HEK293T (cell line): ENCODE measurements at regions not wholly inside any gene's neighbourhood (a gene's known extent, or its start where the extent isn't known, plus 50 kb on each side); places are given as distances from the start of the nearest gene placed in this dataset.

ENCODE experiments used
- ARNT ChIP-seq: fragments of 450-650 bp; IDR thresholded peaks from 2 replicates; pipeline ENCODE4 v1.6.1; 2017; ENCODE audit warnings: mild to moderate bottlenecking
- CTBP1 ChIP-seq: fragments of 450-650 bp; IDR thresholded peaks from 2 replicates; pipeline ENCODE4 v1.6.1; 2016; ENCODE audit warnings: borderline replicate concordance
- ELF4 ChIP-seq: fragments of 450-650 bp; IDR thresholded peaks from 2 replicates; pipeline ENCODE4 v1.6.1; 2017; ENCODE audit warnings: antibody characterized with exemption
- FOXA1 ChIP-seq: fragments of 450-650 bp; IDR thresholded peaks from 2 replicates; pipeline ENCODE4 v1.6.1; 2016; ENCODE audit warnings: mild to moderate bottlenecking
- FOXK2 ChIP-seq: fragments of 450-650 bp; IDR thresholded peaks from 2 replicates; pipeline ENCODE4 v1.6.1; 2016; ENCODE audit warnings: mild to moderate bottlenecking
- L3MBTL2 ChIP-seq: fragments of 450-650 bp; conservative IDR thresholded peaks from 2 replicates; pipeline ENCODE4 v1.6.1; 2016; ENCODE audit warnings: mild to moderate bottlenecking
- LEF1 ChIP-seq: fragments of 450-650 bp; IDR thresholded peaks from 2 replicates; pipeline ENCODE4 v1.6.1; 2017; ENCODE audit warnings: mild to moderate bottlenecking, borderline replicate concordance
- NFRKB ChIP-seq: fragments of 450-650 bp; IDR thresholded peaks from 2 replicates; pipeline ENCODE4 v1.6.1; 2016; ENCODE audit warnings: mild to moderate bottlenecking, moderate library complexity
- SP1 ChIP-seq: fragments of 450-650 bp; IDR thresholded peaks from 2 replicates; pipeline ENCODE4 v1.6.1; 2017
- TARDBP ChIP-seq: fragments of 450-650 bp; IDR thresholded peaks from 2 replicates; pipeline ENCODE4 v1.6.1; 2016
- TF ChIP-seq, protein P1 (sequence below): fragments of 450-650 bp; IDR thresholded peaks from 2 replicates; pipeline ENCODE4 v1.6.1; 2016

DNA sequence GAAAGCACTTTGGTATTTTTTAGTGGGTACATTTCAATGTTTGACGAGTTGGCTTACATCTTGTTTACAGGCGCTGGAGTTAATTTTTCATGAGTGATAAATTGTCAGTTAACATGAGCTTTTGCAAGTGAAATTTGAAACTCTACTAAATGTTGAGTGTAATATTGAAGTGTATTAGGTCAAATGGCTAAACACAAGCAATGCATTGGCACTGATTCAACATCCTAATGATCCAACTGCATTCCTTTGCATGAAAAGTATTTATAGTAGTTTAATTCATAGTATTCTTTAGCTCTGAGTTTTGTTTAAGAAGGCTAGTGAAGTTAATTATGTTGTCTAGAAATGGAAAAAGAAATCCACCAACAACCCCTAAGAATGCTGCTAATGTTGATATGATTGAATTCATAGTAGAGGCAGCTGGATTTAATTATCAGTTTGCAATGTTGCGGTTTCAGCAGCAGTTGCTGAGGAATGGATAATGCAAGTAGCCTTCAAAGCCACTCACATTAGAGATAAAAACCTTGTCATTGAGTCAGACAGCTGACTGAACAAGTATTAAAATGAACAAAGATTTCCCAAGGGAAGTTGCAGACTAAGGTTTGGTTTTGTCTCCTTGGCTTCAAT, 245.6 kb upstream of the GOLIM4 start:
- TF ChIP-seq TARDBP = no peak
- TF ChIP-seq SP1 = no peak
- no peak for TF ChIP-seq CTBP1
- TF ChIP-seq, protein P1, sequence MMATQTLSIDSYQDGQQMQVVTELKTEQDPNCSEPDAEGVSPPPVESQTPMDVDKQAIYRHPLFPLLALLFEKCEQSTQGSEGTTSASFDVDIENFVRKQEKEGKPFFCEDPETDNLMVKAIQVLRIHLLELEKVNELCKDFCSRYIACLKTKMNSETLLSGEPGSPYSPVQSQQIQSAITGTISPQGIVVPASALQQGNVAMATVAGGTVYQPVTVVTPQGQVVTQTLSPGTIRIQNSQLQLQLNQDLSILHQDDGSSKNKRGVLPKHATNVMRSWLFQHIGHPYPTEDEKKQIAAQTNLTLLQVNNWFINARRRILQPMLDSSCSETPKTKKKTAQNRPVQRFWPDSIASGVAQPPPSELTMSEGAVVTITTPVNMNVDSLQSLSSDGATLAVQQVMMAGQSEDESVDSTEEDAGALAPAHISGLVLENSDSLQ = no peak
- TF ChIP-seq ARNT = no peak
- no peak for TF ChIP-seq L3MBTL2
- TF ChIP-seq LEF1 = no peak
- TF ChIP-seq FOXK2 = no peak
- TF ChIP-seq NFRKB = no peak
- no peak for TF ChIP-seq FOXA1
- TF ChIP-seq ELF4 = no peak
